HG02938 (cell line): ENCODE measurements at regions not wholly inside any gene's neighbourhood (a gene's known extent, or its start where the extent isn't known, plus 50 kb on each side); places are given as distances from the start of the nearest gene placed in this dataset.
"Not testable (repeated sequence)": the region's sequence is repeated elsewhere in the genome, so short reads cannot be mapped to it uniquely, and the experiment has no call there.

Experiments used
- ATAC-seq: cut with Tn5 transposase; IDR thresholded peaks from one replicate; pipeline ENCODE4 v1.9.1; 2021; ENCODE audit warnings: mild to moderate bottlenecking, moderate library complexity; ENCODE audit not compliant: unreplicated experiment

- ATAC-seq = no peak
These were observed 395.4 kb downstream of the ZNF804A start for GRCh38 chr2:184993746-184994145.

- no peak for ATAC-seq
These were observed 408.2 kb downstream of the ZNF804A start for GRCh38 chr2:185006481-185006880.

GRCh38 chr2:185012643-185013042 is 414.3 kb downstream of the ZNF804A start:
- no peak for ATAC-seq

- ATAC-seq = no peak
These were observed 415.7 kb downstream of the ZNF804A start for GRCh38 chr2:185014076-185014475.

GRCh38 chr2:185025891-185026290 is 427.6 kb downstream of the ZNF804A start:
- ATAC-seq = not testable (repeated sequence)

GRCh38 chr2:185035906-185036305 is 437.6 kb downstream of the ZNF804A start:
- no peak for ATAC-seq

- no peak for ATAC-seq
These were observed 446.1 kb downstream of the ZNF804A start for GRCh38 chr2:185044323-185044874.

- ATAC-seq = no peak
These were observed 452.5 kb downstream of the ZNF804A start for GRCh38 chr2:185050804-185051203.

- no peak for ATAC-seq
These were observed 465.4 kb downstream of the ZNF804A start for GRCh38 chr2:185063761-185064160.

GRCh38 chr2:185066128-185066527 is 467.8 kb downstream of the ZNF804A start:
- ATAC-seq = no peak

- no peak for ATAC-seq
These were observed 470.8 kb downstream of the ZNF804A start for GRCh38 chr2:185069107-185069506.

- ATAC-seq = no peak
These were observed 475.8 kb downstream of the ZNF804A start for GRCh38 chr2:185074156-185074555.

GRCh38 chr2:185082749-185083148 is 484.4 kb downstream of the ZNF804A start:
- no peak for ATAC-seq

- ATAC-seq = no peak
These were observed 510.3 kb downstream of the ZNF804A start for GRCh38 chr2:185108588-185108987.

GRCh38 chr2:185127412-185127811 is 529.1 kb downstream of the ZNF804A start:
- no peak for ATAC-seq

GRCh38 chr2:185128346-185128745 is 530.0 kb downstream of the ZNF804A start:
- no peak for ATAC-seq

- ATAC-seq = no peak
These were observed 530.7 kb downstream of the ZNF804A start for GRCh38 chr2:185128996-185129395.

GRCh38 chr2:185130685-185131084 is 532.4 kb downstream of the ZNF804A start:
- ATAC-seq = no peak

GRCh38 chr2:185132501-185133041 is 534.2 kb downstream of the ZNF804A start:
- no peak for ATAC-seq

- no peak for ATAC-seq
These were observed 539.4 kb downstream of the ZNF804A start for GRCh38 chr2:185137700-185138099.

GRCh38 chr2:185142677-185143076 is 544.3 kb downstream of the ZNF804A start:
- ATAC-seq = no peak

- no peak for ATAC-seq
These were observed 546.0 kb downstream of the ZNF804A start for GRCh38 chr2:185144159-185144919.
